ENCODE measurements at regions not wholly inside any gene's neighbourhood (a gene's known extent, or its start where the extent isn't known, plus 50 kb on each side); places are given as distances from the start of the nearest gene placed in this dataset.

GRCh38 chr13:59409634-59410200, 754.0 kb downstream of the DIAPH3 start:
- Histone ChIP-seq H3K9me3 (no peaks in the 10 kb centered on the region; the same call in 1 of the 2 replicates), H3K4me3 (ENCODE audit: low read depth, low read length) (no peak overlapping the region), H3K36me3 (no peaks in the 10 kb centered on the region), H3K27me3 (no peaks in the 10 kb centered on the region), H3K4me1 (no peaks in the 10 kb centered on the region)
- DNase-seq = no peak
- TF ChIP-seq CTCF (IDR thresholded peaks at IDR 0.05; ENCODE audit: low read depth, low read length) = no peak

GRCh38 chr13:59413126-59413525, 750.6 kb downstream of the DIAPH3 start:
- no peaks in the 10 kb centered on the region for H3K4me1 ChIP-seq
- no peaks in the 10 kb centered on the region for H3K27me3 ChIP-seq
- H3K4me3 ChIP-seq (ENCODE audit: low read depth, low read length) = no peak overlapping the region
- DNase-seq = no peak
- no peaks in the 10 kb centered on the region for H3K9me3 ChIP-seq
- TF ChIP-seq CTCF (IDR thresholded peaks at IDR 0.05; ENCODE audit: low read depth, low read length) = no peak
- no peaks in the 10 kb centered on the region for H3K36me3 ChIP-seq

GRCh38 chr13:59414006-59414405, 749.7 kb downstream of the DIAPH3 start:
- Histone ChIP-seq H3K4me1 (no peaks in the 10 kb centered on the region), H3K9me3 (no peaks in the 10 kb centered on the region), H3K36me3 (no peaks in the 10 kb centered on the region), H3K4me3 (ENCODE audit: low read depth, low read length) (no peak overlapping the region), H3K27me3 (no peaks in the 10 kb centered on the region)
- no peak for TF ChIP-seq CTCF (IDR thresholded peaks at IDR 0.05; ENCODE audit: low read depth, low read length)
- DNase-seq = no peak

GRCh38 chr13:59415498-59415897, 748.2 kb downstream of the DIAPH3 start:
- no peaks in the 10 kb centered on the region for H3K4me1 ChIP-seq
- H3K27me3 ChIP-seq = no peaks in the 10 kb centered on the region
- no peak for DNase-seq
- H3K36me3 ChIP-seq = no peaks in the 10 kb centered on the region
- no peak for TF ChIP-seq CTCF (IDR thresholded peaks at IDR 0.05; ENCODE audit: low read depth, low read length)
- no peaks in the 10 kb centered on the region for H3K9me3 ChIP-seq
- no peak overlapping the region for H3K4me3 ChIP-seq (ENCODE audit: low read depth, low read length)

- no peak overlapping the region for H3K4me3 ChIP-seq (ENCODE audit: low read depth, low read length)
- no peak for TF ChIP-seq CTCF (IDR thresholded peaks at IDR 0.05; ENCODE audit: low read depth, low read length)
- H3K9me3 ChIP-seq = no peaks in the 10 kb centered on the region
- H3K4me1 ChIP-seq = no peaks in the 10 kb centered on the region
- no peaks in the 10 kb centered on the region for H3K36me3 ChIP-seq
- DNase-seq = no peak
- no peaks in the 10 kb centered on the region for H3K27me3 ChIP-seq
Measured at GRCh38 chr13:59416561-59416960, 747.2 kb downstream of the DIAPH3 start.

- Histone ChIP-seq H3K4me3 (ENCODE audit: low read depth, low read length) (no peak overlapping the region), H3K4me1 (no peaks in the 10 kb centered on the region; the same call in 1 of the 2 replicates), H3K9me3 (no peaks in the 10 kb centered on the region), H3K36me3 (no peaks in the 10 kb centered on the region), H3K27me3 (no peaks in the 10 kb centered on the region)
- TF ChIP-seq CTCF (IDR thresholded peaks at IDR 0.05; ENCODE audit: low read depth, low read length) = no peak
- DNase-seq = no peak
Measured at GRCh38 chr13:59422646-59423045, 741.1 kb downstream of the DIAPH3 start.

All from BE2C (cell line).